Activated CD4-positive, alpha-beta T cell treated with anti-CD3 and anti-CD28 coated beads, Interleukin-2, amount 10 ng/mL, durations not matched to agents 24 days and 14 days (primary cell): ENCODE measurements at regions not wholly inside any gene's neighbourhood (a gene's known extent, or its start where the extent isn't known, plus 50 kb on each side); places are given as distances from the start of the nearest gene placed in this dataset.
"Not testable (repeated sequence)": the region's sequence is repeated elsewhere in the genome, so short reads cannot be mapped to it uniquely, and the experiment has no call there.

Source experiments
- DNase-seq: peaks from one replicate; pipeline ENCODE4 v3.0.0; 2022
- H3K27ac Mint-ChIP-seq: one replicate; pipeline ENCODE4 v1.8.0; 2022; ENCODE audit warnings: mild to moderate bottlenecking, mixed read lengths
- H3K27me3 Mint-ChIP-seq: one replicate; pipeline ENCODE4 v1.8.0; 2022; ENCODE audit warnings: mixed read lengths
- H3K36me3 Mint-ChIP-seq: one replicate; pipeline ENCODE4 v1.8.0; 2022; ENCODE audit warnings: low read depth, mild to moderate bottlenecking, mixed read lengths
- H3K4me1 Mint-ChIP-seq: one replicate; pipeline ENCODE4 v1.8.0; 2021; ENCODE audit warnings: mixed read lengths
- H3K4me3 Mint-ChIP-seq: one replicate; pipeline ENCODE4 v1.8.0; 2022; ENCODE audit warnings: mild to moderate bottlenecking, moderate library complexity, mixed read lengths
- H3K9me3 Mint-ChIP-seq: one replicate; pipeline ENCODE4 v1.8.0; 2021; ENCODE audit warnings: mixed read lengths
- intact Hi-C: fragments of 100-400 bp; cut with micrococcal nuclease; formaldehyde crosslinking; loops from one replicate; pipeline ENCODE4 v1.15.1; 2023

DNA sequence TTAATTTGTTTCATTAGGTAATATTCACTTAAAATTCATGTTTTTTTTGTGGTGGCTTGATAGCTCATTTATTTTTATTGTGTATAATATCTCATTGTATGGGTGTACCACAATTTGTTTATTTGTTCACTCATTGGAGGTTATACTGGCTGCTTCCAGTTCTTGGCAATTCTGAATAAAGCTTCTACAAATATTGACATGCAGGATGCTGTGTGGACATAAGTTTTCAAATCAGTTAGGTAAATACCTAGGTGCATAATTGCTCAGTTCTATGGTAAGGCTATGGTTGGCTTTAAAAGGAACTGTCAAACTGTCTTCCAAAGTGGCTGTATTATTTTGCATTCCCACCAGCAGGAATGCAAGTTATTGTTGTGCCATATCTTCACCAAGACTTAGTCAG is 504.5 kb upstream of the GALNTL6 start:
- no peaks in the 10 kb centered on the region for H3K27me3 Mint-ChIP-seq

DNA sequence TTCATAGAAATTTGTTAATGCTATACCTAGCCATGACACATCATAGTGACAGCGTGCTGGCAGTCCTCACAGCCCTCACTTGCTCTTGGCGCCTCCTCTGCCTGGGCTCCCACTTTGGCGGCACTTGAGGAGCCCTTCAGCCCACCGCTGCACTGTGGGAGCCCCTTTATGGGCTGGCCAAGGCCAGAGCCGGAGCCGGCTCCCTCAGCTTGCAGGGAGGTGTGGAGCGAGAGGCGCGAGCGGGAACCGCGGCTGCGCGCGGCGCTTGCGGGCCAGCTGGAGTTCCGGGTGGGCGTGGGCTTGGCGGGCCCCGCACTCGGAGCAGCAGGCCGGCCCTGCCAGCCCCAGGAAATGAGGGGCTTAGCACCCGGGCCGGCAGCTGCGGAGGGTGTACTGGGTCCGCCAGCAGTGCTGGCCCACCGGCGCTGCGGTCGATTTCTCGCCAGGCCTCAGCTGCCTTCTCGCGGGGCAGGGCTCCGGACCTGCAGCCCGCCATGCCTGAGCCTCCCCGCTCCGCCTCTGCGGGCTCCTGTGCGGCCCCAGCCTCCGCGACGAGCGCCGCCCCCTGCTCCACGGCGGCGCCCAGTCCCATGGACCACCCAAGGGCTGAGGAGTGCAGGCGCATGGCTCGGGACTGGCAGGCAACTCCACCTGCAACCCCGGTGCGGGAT is 515.0 kb upstream of the GALNTL6 start:
- H3K9me3 Mint-ChIP-seq, result peaks cover 11% of the 10 kb centered on the region
- intact Hi-C loops, DNase-seq, H3K36me3 Mint-ChIP-seq, H3K4me3 Mint-ChIP-seq, H3K27me3 Mint-ChIP-seq, H3K27ac Mint-ChIP-seq, H3K4me1 Mint-ChIP-seq: not testable (repeated sequence)

More for the DNA sequence above, 504.5 kb upstream of the GALNTL6 start:
- DNase-seq, result no peak
- Mint-ChIP-seq H3K4me1 (no peaks in the 10 kb centered on the region), H3K9me3 (peaks cover 10% of the 10 kb centered on the region), H3K4me3 (no peak overlapping the region), H3K27ac (no peak overlapping the region), H3K36me3 (no peaks in the 10 kb centered on the region)
- intact Hi-C loops, result no loop called here

GRCh38 chr4:171288816-171289432 is 524.3 kb upstream of the GALNTL6 start:
- Mint-ChIP-seq H3K27ac (no peak overlapping the region), H3K4me1 (no peaks in the 10 kb centered on the region), H3K9me3 (no peaks in the 10 kb centered on the region), H3K36me3 (no peaks in the 10 kb centered on the region), H3K4me3 (no peak overlapping the region), H3K27me3 (no peaks in the 10 kb centered on the region)
- DNase-seq, result no peak
- intact Hi-C loops, result no loop called here

- DNase-seq, result no peak
- Mint-ChIP-seq H3K36me3 (no peaks in the 10 kb centered on the region), H3K4me1 (no peaks in the 10 kb centered on the region), H3K27ac (no peak overlapping the region), H3K4me3 (no peak overlapping the region), H3K27me3 (no peaks in the 10 kb centered on the region), H3K9me3 (no peaks in the 10 kb centered on the region)
- intact Hi-C loops, result no loop called here
Observed at GRCh38 chr4:171281359-171281758, 531.8 kb upstream of the GALNTL6 start.

GRCh38 chr4:171279131-171279530 is 534.1 kb upstream of the GALNTL6 start:
- Mint-ChIP-seq H3K27ac (no peak overlapping the region), H3K36me3 (no peaks in the 10 kb centered on the region), H3K4me3 (no peak overlapping the region), H3K4me1 (no peaks in the 10 kb centered on the region), H3K27me3 (no peaks in the 10 kb centered on the region), H3K9me3 (no peaks in the 10 kb centered on the region)
- intact Hi-C loops, result no loop called here
- no peak for DNase-seq

GRCh38 chr4:171266671-171267070 is 546.5 kb upstream of the GALNTL6 start:
- H3K27me3 Mint-ChIP-seq, result no peaks in the 10 kb centered on the region
- no peak overlapping the region for H3K27ac Mint-ChIP-seq
- H3K4me1 Mint-ChIP-seq, result no peaks in the 10 kb centered on the region
- no peaks in the 10 kb centered on the region for H3K36me3 Mint-ChIP-seq
- DNase-seq, result no peak
- intact Hi-C loops, result no loop called here
- H3K4me3 Mint-ChIP-seq, result no peak overlapping the region
- H3K9me3 Mint-ChIP-seq, result no peaks in the 10 kb centered on the region

DNA sequence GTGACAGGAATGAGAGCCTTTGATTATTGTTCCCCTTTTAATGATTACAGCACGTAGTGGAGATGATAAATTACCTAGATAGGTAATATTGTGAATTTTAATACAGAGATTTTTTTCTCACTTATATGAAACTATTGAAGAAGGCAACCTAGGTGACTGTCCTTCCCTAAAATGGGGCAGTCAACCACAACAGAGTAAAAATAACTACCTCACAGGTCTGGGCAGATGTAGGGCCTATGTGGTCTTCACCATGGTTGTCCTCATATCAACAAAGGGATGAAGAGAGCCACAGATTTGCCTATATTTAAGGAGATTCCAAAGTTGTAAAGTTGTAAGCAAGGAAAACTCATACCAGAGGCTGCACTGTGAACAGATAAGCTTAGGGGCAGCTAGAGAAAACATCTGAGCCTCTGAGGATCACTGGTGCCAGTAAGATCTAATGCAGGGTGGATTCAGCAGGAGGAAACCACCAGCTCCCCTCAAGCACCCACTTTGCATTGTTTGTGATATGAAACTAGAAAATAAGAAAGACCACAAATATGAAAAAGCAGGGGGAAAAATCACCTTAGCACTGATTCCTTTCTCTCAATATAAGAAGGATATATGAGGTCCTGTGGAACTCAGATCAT is 547.9 kb upstream of the GALNTL6 start:
- H3K36me3 Mint-ChIP-seq, result no peaks in the 10 kb centered on the region

GRCh38 chr4:171256223-171256622 is 557.0 kb upstream of the GALNTL6 start:
- H3K9me3 Mint-ChIP-seq, result peaks cover 4% of the 10 kb centered on the region
- H3K36me3 Mint-ChIP-seq, result no peaks in the 10 kb centered on the region

More for the DNA sequence above, 547.9 kb upstream of the GALNTL6 start:
- Mint-ChIP-seq H3K9me3 (no peaks in the 10 kb centered on the region), H3K27ac (no peak overlapping the region), H3K4me1 (no peaks in the 10 kb centered on the region), H3K27me3 (no peaks in the 10 kb centered on the region), H3K4me3 (no peak overlapping the region)
- no peak for DNase-seq
- intact Hi-C loops, result no loop called here

DNA sequence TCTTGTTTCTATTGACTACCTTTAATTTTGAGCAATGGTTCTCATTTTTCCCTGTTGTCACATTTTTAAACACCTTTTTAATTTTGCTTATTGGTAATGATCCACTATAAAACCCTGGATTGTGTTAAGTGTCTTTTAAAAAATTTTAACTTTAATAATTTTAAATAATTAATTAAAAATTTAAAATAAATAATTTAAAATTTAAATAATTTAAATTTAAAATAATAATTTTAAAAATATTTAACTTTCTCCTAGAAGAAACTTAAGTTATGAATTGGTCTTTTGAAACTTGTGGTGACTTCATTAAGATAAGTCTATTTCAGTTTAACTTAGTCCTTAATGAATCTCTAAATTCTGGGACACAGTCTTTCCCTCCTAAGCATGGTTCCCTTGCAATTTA is 566.3 kb upstream of the GALNTL6 start:
- no peaks in the 10 kb centered on the region for H3K36me3 Mint-ChIP-seq
- H3K9me3 Mint-ChIP-seq, result peaks cover 5% of the 10 kb centered on the region
- no peak for DNase-seq
- intact Hi-C loops, result no loop called here
- H3K4me1 Mint-ChIP-seq, result no peaks in the 10 kb centered on the region
- no peak overlapping the region for H3K27ac Mint-ChIP-seq
- no peaks in the 10 kb centered on the region for H3K27me3 Mint-ChIP-seq
- H3K4me3 Mint-ChIP-seq, result no peak overlapping the region

More at GRCh38 chr4:171256223-171256622, 557.0 kb upstream of the GALNTL6 start:
- no peak for DNase-seq
- H3K27ac Mint-ChIP-seq, result no peak overlapping the region
- no peaks in the 10 kb centered on the region for H3K27me3 Mint-ChIP-seq
- intact Hi-C loops, result no loop called here
- no peaks in the 10 kb centered on the region for H3K4me1 Mint-ChIP-seq
- H3K4me3 Mint-ChIP-seq, result no peak overlapping the region

DNA sequence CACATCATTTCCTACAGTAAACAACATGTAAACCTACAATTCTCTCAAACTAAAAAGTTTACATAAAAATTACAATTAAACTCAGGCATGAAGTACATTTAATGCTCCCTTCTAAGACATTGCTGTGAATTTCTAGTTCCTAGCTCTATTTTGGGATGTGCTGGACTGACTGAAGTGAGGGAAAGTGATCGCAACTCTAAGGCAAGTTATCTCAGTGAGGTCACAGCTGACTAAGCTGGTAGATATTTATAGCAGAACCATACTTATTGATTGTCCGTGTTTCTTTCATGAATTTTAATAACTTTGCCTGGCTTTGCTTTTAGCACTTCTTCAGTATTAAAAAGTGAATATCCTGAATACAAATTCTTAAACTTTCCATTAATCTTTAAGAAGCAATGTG is 570.4 kb upstream of the GALNTL6 start:
- intact Hi-C loops, result no loop called here
- Mint-ChIP-seq H3K27me3 (no peaks in the 10 kb centered on the region), H3K9me3 (no peaks in the 10 kb centered on the region), H3K27ac (no peak overlapping the region), H3K36me3 (no peaks in the 10 kb centered on the region), H3K4me3 (no peak overlapping the region), H3K4me1 (no peaks in the 10 kb centered on the region)
- DNase-seq, result no peak

- H3K4me3 Mint-ChIP-seq, result no peak overlapping the region
- H3K9me3 Mint-ChIP-seq, result no peaks in the 10 kb centered on the region
- H3K27ac Mint-ChIP-seq, result no peak overlapping the region
- no peak for DNase-seq
- H3K4me1 Mint-ChIP-seq, result no peaks in the 10 kb centered on the region
- no peaks in the 10 kb centered on the region for H3K36me3 Mint-ChIP-seq
- intact Hi-C loops, result no loop called here
- H3K27me3 Mint-ChIP-seq, result no peaks in the 10 kb centered on the region
Observed at GRCh38 chr4:171239196-171239595, 574.0 kb upstream of the GALNTL6 start.

DNA sequence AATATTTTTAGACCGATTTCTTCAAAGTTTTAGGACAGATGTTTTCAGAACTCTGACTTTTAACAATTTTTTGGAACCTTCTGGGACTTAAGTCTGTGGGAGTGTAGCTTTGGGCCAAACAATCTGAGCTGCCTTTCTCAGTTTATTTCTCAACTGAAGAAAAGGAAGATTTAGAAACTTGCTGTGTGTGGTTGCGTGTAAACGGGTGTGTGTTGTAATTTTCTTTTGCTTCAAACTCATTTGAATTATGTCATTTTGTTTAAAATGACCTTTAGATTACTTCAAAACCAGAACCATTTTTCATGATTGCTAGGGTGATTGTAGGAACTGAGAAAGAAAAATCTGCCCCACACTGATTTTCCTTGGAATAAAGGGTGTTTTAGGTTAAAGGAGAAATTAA is 577.7 kb upstream of the GALNTL6 start:
- Mint-ChIP-seq H3K27me3 (no peaks in the 10 kb centered on the region), H3K27ac (no peak overlapping the region), H3K4me1 (no peaks in the 10 kb centered on the region), H3K36me3 (no peaks in the 10 kb centered on the region), H3K4me3 (no peak overlapping the region), H3K9me3 (no peaks in the 10 kb centered on the region)
- DNase-seq, result no peak
- intact Hi-C loops, result no loop called here

- H3K36me3 Mint-ChIP-seq, H3K4me3 Mint-ChIP-seq, H3K9me3 Mint-ChIP-seq, intact Hi-C loops, H3K4me1 Mint-ChIP-seq, H3K27ac Mint-ChIP-seq, H3K27me3 Mint-ChIP-seq, DNase-seq: not testable (repeated sequence)
Observed at GRCh38 chr4:171229354-171229753, 583.9 kb upstream of the GALNTL6 start.

GRCh38 chr4:171221181-171221580 is 592.0 kb upstream of the GALNTL6 start:
- no peaks in the 10 kb centered on the region for H3K27me3 Mint-ChIP-seq
- DNase-seq, result no peak
- no peaks in the 10 kb centered on the region for H3K36me3 Mint-ChIP-seq
- intact Hi-C loops, result no loop called here
- H3K9me3 Mint-ChIP-seq, result peaks cover 4% of the 10 kb centered on the region
- H3K4me3 Mint-ChIP-seq, result no peak overlapping the region
- no peaks in the 10 kb centered on the region for H3K4me1 Mint-ChIP-seq
- H3K27ac Mint-ChIP-seq, result no peak overlapping the region
